ENCODE measurements at regions not wholly inside any gene's neighbourhood (a gene's known extent, or its start where the extent isn't known, plus 50 kb on each side); places are given as distances from the start of the nearest gene placed in this dataset.

- FAIRE-seq (no peak), ATAC-seq (no peak), DNase-seq (ENCODE audit: low read depth in 1 of 2, low spot score in 1 of 2) (no peak)
- Histone ChIP-seq H3K9me3 (no peaks in the 10 kb centered on the region), H3K27ac (no peak overlapping the region), H3K4me3 (no peak overlapping the region), H3K4me2 (no peak overlapping the region), H3K4me1 (no peaks in the 10 kb centered on the region)
- ChIA-PET CTCF (no interaction called here), POLR2A (no interaction called here)
- TF ChIP-seq MYC (IDR thresholded peaks at IDR 0.05; ENCODE audit: borderline replicate concordance, low read length) (no peak), GATA3 (IDR thresholded peaks at IDR 0.05; ENCODE audit: borderline replicate concordance) (no peak), ELK1 (IDR thresholded peaks at IDR 0.05; ENCODE audit: low read depth, low read length) (no peak), SMC3 (IDR thresholded peaks at IDR 0.05) (no peak), RCOR1 (IDR thresholded peaks at IDR 0.05; ENCODE audit: low read depth, low read length) (no peak)
- WGBS (ENCODE audit: missing lambda C conversion rate), result 1% methylated on average over 2 of the region's 2 CpGs
Measured at GRCh38 chr3:154729741-154730140, 299.8 kb upstream of the GPR149 start.

- DNase-seq (ENCODE audit: low read depth in 1 of 2, low spot score in 1 of 2) (no peak), ATAC-seq (no peak), FAIRE-seq (no peak)
- CTCF ChIA-PET, result no interaction called here
- H3K4me2 ChIP-seq, result no peak overlapping the region
- TF ChIP-seq ZFP36 (IDR thresholded peaks at IDR 0.05; ENCODE audit: borderline replicate concordance, partially characterized antibody) (no peak), NFE2L2 (conservative IDR thresholded peaks at IDR 0.05; ENCODE audit: low read length) (no peak), HOXB13 (CRISPR knock-in tag; IDR thresholded peaks at IDR 0.05; ENCODE audit: low read depth) (no peak), POLR2A (IDR thresholded peaks at IDR 0.05; ENCODE audit: low read length) (no peak), BCL3 (IDR thresholded peaks at IDR 0.05) (no peak), ESRRA (IDR thresholded peaks at IDR 0.05; ENCODE audit: borderline replicate concordance, low read length) (no peak), SMC3 (IDR thresholded peaks at IDR 0.05) (no peak), HES2 (IDR thresholded peaks at IDR 0.05) (no peak), FOXS1 (CRISPR knock-in tag; IDR thresholded peaks at IDR 0.05) (no peak), JUNB (IDR thresholded peaks at IDR 0.05) (no peak)
- no peaks in the 10 kb centered on the region for H3K9me3 ChIP-seq
- POLR2A ChIA-PET, result no interaction called here
- no peak overlapping the region for H3K4me3 ChIP-seq
- H3K4me1 ChIP-seq, result no peaks in the 10 kb centered on the region
- WGBS (ENCODE audit: missing lambda C conversion rate), result 28% methylated on average over 1 of the region's 1 CpG
- H3K27ac ChIP-seq, result no peak overlapping the region
Measured at GRCh38 chr3:154728285-154728684, 298.3 kb upstream of the GPR149 start.

GRCh38 chr3:154720921-154721320 is 290.9 kb upstream of the GPR149 start:
- DNase-seq (ENCODE audit: low read depth in 1 of 2, low spot score in 1 of 2) (no peak), ATAC-seq (no peak), FAIRE-seq (no peak)
- no peak overlapping the region for H3K4me2 ChIP-seq
- no peaks in the 10 kb centered on the region for H3K4me1 ChIP-seq
- no peaks in the 10 kb centered on the region for H3K9me3 ChIP-seq
- no peak overlapping the region for H3K27ac ChIP-seq
- ChIA-PET POLR2A (no interaction called here), CTCF (no interaction called here)
- TF ChIP-seq CEBPB (IDR thresholded peaks at IDR 0.05), result no peak
- TF ChIP-seq KDM5A (IDR thresholded peaks at IDR 0.05), result no peak
- TF ChIP-seq ZSCAN20 (CRISPR knock-in tag; IDR thresholded peaks at IDR 0.05), result no peak
- TF ChIP-seq POLR2A (IDR thresholded peaks at IDR 0.05; ENCODE audit: low read length), result no peak
- TF ChIP-seq HOXB13 (CRISPR knock-in tag; IDR thresholded peaks at IDR 0.05; ENCODE audit: low read depth), result no peak
- no peak for TF ChIP-seq PHF8 (IDR thresholded peaks at IDR 0.05; ENCODE audit: borderline replicate concordance, low read depth)
- no peak for TF ChIP-seq E2F6 (IDR thresholded peaks at IDR 0.05; ENCODE audit: borderline replicate concordance, low read depth)
- TF ChIP-seq CTCF (IDR thresholded peaks at IDR 0.05), result no peak
- TF ChIP-seq ZNF302 (CRISPR knock-in tag; IDR thresholded peaks at IDR 0.05), result no peak
- no peak for TF ChIP-seq HOXA7 (CRISPR knock-in tag; IDR thresholded peaks at IDR 0.05)
- no peak for TF ChIP-seq RAD21 (conservative IDR thresholded peaks at IDR 0.05 in 1 of 2, IDR thresholded peaks at IDR 0.05 in 1 of 2)
- TF ChIP-seq REST (IDR thresholded peaks at IDR 0.05), result no peak
- TF ChIP-seq SMC3 (IDR thresholded peaks at IDR 0.05), result no peak
- H3K4me3 ChIP-seq, result no peak overlapping the region
- 3% methylated on average over 1 of the region's 1 CpG for WGBS (ENCODE audit: missing lambda C conversion rate)

All from A549 (cell line).